Brain pericyte (primary cell): ENCODE measurements at regions not wholly inside any gene's neighbourhood (a gene's known extent, or its start where the extent isn't known, plus 50 kb on each side); places are given as distances from the start of the nearest gene placed in this dataset.
A peak's percentile ranks its signal among the peaks of the same experiment; 100 is the strongest.

ENCODE experiments used
- DNase-seq: peaks from one replicate; pipeline ENCODE4 v3.0.0-alpha.2; 2012; ENCODE audit warnings: low read depth, low spot score

DNA sequence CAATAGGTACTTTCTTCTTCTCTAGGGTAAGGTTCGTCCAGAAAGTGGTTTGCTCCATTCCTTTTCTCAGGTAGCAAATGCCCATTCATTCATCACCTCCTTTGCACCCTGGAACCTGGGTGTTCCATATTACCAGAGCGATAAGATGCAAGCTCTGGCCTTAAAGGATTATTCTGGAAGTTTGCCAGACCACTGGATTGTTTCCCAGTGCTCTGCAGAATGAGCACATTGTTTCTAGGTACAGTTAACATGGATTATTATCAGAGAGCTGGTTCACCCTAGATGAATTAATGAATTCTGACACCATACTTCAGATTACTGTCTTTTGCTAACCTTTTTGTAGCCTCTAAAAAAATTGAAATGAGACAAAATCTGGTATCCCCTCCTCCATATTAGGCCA is 170.9 kb upstream of the BMP4 start:
- no peak for DNase-seq

DNA sequence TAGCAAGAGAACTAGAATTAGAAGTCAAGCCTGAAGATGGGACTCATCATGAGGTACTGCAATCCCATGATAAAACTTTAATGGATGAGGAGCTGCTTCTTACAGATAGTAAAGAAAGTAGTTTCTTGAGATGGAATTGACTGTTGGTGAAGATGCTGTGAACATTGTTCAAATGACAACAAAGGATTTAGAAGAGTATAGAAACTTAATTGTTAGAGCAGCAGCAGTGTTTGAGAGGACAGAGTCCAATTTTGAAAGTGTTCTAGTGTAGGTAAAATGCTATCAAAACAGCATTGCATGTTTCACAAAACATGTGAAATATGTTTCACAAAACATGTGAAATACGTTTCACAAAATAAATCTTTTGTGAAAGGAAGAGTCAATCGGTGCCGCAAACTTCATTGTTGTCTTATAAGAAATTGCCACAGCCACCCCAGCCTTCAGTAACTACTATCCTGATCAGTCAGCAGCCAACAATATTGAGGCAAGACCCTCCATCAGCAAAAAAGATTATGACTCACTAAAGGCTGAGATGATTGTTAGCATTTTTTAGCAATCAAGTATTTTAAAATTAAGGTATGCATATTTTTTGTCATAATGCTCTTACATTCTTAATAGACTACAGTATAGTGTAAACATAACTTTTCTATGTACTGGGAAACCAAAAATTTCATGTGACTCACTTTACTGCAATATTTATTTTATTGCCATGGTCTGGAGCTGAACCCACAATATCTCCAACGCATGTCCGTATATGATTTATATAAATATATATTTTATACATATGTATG is 173.4 kb upstream of the BMP4 start:
- DNase-seq = no peak

DNA sequence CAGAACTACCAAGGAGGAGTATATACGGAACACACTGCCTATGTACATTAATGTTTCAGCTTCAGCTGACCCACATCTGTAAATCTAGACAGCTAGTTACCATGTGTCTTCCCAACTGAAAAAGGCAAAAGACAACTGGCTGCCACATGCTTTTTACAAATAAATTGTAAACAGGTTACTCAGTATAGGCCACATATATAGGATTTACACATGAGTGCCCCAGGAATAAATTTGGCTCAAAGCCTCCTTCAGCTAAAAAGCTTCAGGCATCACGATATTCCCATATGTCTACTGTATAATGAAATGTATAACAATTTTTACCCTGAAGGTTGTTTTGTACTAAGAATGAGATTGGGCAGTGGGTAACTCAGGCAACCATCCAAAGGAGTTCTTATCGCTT is 175.9 kb upstream of the BMP4 start:
- no peak for DNase-seq

DNA sequence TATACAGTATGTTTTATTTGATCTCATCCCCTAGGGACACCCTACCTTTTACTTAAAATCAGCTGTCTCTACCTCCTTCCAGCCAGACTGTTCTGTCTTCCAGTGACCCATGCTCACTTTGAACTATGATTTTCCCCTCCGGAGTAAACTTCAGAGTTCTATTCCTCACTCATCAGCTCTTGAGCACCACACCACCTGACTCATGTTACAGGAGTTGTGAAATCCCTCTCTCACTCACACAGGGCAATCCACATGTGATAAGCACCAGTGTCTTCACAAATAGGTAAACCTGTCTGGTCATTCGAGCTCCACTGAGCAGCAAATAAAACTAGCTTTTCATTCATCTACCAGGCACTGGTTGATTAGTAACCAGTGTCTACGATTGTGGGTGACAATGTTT is 177.3 kb upstream of the BMP4 start:
- DNase-seq = no peak

DNA sequence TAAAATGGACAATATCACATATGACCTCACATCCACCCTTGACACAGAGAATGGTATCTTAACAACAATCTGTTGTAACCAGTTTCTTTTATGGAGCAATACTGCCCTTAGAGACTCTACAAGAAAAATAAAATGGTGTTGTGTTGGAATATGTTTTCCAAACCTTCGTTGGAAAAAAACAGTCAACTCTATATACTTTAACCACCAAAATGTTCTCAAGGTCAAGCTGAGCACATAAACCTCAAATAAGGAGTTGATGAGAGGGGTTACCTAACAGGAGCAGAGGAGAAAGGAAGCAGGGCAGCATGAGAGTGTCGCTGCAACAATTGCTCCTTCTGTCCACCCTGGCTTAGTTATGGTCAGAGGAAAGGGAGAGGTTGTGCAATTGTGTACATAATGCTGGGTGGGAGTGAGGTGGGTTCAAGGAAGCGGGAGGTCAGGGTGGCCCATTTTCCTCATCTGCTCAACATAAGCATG is 179.2 kb upstream of the BMP4 start:
- DNase-seq = no peak

DNA sequence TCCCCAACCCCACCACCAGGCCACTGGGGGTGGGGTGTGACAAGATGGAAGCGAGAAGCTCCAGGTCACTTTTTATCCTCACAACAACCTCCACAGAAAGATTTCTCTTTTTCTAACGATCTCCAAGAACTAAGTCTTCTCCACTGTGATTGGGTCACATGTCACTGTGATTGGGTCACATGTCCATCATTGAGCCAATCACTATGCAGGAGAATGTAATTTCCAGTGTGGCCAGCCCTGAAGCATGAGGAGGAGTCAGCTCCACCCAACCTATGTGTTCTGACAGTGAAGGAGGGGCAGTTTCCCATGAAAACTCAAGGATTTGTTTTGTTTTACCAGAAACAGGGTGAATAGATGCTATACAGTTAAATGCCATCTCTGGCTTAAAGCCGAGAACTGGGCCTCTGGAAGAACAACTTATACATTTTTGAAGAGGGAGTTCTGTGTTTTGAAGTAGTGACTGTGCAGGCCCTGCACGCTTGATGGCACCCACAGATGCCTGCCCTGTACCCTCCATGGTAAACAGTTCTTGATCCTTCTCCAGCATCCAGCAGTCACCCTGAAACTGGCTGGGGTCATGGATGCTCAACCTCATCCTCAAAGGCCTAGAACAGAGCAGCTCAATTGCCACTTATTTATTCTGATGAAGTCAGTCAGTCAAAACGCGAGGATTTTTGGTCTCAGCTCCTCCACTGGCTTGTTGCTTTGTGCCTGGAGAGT is 180.4 kb upstream of the BMP4 start:
- no peak for DNase-seq

DNA sequence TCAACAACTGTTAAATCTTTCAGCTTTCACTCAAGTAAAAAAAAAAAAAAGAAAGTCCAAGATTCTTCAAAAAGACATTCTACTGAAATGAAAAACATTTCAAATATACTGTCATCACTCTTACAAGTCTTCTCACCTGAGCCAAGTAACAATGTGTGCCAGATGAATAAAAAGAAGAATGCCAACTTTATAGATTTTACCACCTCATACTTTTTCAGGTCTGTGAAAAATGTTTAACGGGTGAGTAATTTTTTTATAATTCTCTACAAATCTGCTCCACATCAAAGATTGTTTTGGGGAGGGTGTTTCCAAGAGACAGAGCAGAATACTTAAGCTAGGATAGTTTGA is 181.0 kb upstream of the BMP4 start:
- DNase-seq = no peak

DNA sequence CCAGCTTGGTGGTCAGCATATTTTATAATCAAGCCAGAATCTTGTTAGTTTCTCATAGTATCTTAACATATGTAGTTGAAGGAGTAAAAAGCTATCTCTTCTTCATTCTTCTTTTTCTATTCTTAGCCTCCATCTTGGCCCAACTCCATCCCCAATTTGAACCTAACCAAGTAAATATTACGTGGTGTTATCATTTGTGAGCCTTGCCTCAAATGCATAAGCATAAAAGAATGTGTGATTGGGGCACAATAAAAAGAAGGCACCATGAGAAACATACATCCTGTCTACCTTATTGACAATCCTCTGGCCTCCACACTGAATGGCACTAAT is 181.4 kb upstream of the BMP4 start:
- no peak for DNase-seq

DNA sequence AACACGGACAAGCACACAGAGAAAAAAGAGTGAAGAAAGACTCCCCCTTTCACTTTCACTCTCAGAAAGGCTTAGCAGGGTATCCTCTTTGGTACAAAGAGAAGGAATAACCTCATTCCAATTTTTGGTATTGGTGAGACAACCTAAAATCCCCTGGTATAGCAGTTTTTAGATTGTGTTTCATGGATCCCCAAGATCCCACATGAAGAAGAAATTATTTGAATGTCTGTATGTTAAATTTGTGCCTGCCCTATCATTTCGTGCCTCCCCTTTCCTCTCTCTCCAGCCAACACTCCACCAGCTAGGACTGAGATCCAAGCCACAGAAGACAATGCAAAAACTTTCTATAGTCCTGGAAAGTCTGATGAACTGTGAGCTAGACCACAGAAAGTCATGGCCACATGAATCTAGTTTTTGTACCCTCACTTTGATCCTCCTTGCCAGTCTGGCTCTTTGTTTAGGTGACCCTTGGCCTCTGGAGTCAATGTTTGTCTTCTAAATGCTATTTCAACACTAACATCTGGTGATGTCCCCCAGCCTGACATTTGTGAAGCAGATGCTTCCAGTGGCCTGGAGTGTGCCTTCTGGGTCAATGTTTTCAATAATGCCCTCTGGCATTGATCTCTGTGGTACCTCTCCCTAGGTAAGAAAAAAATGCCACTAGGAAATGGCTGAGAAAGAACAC is 181.9 kb upstream of the BMP4 start:
- no peak for DNase-seq

DNA sequence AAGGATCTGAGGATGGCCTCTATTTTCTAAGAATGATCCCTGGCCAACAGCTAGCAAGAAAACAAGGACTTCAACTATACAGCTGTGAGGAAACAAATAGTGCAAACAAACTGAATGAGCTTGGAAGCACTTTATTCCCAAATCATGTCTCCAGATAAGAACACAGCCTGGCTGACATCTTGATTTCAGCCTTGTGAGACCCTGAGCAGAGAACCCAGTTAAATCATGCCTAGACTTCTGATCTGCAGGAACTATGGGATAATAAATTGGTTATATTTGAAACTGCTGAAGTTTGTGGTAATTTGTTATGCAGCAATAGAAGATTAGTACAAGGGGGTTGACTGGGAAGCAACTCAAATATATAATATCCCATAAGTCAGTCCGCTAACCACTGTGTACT is 183.9 kb upstream of the BMP4 start:
- DNase-seq = no peak

DNA sequence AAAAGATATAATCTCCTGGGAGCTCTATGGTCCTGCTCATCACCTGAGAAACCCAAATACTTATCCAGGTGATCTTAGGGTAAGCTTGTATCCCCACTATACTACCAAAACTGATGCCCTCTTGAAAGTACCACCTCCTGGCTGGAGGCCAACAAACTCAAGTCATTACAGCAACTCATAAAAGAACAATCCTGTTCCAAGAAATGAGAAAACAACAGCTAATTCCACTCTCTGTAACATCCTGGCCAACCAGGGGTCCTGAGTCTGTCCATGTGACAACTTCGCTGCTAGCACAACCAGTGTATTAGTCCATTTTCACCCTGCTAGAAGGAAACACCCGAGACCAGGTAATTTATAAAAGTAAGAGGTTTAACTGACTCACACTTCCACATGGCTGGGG is 190.0 kb upstream of the BMP4 start:
- DNase-seq = no peak

DNA sequence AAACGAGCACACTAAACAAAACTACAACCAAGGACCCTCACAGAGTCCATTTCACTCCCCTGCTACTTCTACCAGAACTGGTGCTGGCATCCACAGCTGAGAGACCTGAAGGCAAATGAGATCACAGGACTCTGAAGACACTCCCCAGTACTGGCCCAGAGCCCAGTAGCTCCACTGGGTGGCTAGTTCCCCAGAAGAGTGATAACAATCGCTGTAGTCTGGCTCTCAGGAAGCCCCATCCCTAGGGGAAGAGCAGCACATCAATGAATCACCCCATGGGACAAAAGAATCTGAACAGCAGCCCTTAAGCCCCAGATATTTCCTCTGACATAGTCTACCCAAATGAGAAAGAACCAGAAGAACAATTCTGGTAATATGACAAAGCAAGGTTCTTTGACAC is 190.7 kb upstream of the BMP4 start:
- DNase-seq = peak; percentile 12

DNA sequence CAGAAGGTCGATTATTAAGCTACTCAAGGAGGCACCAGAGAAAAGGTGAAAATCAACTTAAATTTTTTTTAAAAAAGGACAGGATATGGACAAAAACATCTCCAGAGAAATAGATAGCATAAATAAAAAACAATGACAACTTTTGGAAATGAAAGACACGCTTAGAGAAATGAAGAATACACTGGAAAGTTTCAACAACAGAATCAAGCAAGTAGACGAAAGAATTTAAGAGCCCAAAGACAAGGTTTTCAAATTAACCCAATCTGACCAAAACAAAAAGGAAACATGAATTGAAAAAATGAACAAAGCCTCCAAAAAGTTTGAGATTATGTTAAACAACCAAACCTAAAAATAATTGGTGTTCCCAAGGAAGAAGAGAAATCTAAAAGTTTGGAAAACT is 191.1 kb upstream of the BMP4 start:
- DNase-seq = no peak

DNA sequence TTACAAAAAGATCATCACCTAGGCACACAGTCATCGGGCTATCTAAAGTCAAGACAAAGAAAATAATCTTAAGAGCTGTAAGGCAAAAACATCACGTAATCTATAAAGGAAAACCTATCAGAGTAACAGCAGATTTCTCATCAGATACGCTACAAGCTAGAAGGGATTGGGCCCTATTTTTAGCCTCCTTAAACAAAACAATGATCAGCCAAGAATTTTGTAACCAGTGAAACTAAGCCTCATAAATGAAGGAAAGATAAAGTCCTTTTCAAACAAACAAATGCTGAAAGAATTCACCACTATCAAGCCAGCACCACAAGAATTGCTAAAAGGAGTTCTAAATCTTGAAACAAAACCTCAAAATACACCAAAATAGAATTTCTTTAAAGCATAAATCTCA is 191.6 kb upstream of the BMP4 start:
- no peak for DNase-seq

DNA sequence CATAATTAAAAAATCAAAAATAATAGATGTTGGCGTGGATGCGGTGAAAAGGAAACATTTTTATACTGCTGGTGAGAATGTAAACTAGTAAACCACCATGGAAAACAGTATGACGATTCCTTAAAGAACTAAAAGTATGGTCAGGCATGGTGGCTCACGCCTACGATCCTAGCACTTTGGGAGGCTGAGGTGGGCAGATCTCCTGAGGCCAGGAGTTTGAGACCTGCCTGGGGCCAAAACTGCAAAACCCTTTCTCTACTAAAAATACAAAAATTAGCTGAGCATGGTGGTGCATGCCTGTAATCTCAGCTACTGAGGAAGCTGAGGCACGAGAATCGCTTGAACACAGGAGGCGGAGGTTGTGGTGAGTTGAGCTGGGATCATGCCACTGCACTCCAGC is 195.7 kb upstream of the BMP4 start:
- DNase-seq = no peak

DNA sequence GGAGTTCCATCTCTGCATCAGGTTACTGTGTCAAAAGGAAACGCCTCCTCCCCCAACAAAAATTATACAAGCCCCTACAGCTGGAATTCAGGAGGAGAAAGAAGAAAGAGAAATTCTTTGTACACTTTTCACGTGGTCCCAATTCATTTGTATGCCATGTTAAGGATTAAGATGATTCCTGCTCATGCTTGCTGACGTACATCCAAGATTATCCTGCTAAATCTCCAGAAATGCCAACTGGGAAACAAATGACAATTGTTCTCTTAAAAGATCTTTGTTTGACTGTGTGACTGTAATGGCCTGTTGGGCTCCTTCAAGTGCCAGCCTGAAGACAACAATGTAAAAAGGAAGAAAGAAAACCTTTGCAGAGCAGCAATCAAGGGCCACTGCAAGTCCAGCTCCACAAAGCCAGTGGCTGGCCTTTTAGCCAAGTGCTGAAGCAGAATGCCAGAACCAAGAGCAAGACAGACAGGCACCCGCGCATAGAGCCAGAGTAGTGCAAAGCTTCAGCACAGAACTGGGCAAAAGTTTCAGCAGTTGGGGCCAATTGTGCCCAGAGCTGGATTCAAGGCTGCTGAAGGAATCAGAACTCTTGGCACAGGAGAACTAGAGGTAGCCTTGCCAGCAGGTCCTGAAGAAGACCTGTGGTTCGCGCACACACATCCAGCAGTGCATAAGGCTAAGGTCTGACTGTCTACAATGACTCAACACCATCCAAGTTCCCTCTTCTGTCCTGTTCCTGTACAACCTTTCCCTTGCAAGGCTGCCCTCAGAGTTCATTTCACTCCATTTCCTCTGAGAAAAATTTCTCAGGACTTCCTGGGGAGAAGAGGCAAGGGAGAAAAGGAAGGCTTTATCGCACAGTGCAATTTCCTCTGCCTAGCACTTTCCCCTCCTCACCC is 209.7 kb upstream of the BMP4 start:
- DNase-seq = no peak

DNA sequence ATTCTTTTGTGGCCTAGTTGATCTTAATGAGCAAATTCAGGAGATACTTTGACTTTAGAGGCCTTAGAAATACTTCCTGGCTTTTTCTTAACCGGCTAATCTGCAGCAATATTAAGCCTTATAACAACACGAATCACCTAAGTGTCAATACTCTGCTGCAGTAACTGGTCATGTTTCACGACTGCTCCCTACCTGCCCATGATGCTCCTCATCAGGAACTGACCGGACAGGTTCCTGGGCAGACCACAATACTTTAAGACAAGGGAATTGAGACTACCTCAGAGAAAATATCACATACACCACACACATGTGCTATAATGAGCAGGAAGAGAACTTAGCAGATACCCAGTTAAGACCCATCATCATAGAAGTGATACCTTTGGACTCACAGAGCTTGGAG is 211.9 kb upstream of the BMP4 start:
- DNase-seq = no peak

DNA sequence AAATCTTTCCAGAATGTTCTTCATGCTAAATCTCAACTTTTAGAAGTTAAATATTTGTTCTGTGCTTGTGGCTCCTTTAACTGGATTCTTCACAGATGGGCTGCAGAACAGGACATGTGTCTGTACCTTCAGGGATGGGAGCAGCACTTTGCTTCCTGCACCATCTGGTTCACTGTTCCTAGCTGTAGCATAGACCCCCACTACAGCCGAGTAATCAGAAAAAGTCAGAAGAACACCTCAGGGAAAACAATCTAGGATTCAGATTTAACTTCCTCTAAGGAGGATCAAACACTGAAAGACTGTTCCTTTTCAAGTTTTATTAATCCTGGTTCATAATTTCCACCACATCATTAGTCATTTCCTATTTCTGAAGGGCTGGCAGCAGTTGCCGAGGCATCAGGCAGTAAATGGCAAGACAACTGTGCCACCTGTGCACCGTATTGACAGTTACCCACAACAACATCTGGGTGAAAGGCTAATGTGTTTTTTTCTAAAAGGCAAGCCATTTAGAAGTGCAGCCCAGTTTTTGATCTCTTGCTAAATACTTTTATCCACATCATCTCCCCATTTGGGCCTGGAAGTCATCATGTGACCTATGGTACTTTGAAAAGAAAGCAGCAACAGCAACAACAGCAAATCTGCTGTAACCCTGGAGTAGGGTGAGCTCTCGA is 212.8 kb upstream of the BMP4 start:
- DNase-seq = no peak

DNA sequence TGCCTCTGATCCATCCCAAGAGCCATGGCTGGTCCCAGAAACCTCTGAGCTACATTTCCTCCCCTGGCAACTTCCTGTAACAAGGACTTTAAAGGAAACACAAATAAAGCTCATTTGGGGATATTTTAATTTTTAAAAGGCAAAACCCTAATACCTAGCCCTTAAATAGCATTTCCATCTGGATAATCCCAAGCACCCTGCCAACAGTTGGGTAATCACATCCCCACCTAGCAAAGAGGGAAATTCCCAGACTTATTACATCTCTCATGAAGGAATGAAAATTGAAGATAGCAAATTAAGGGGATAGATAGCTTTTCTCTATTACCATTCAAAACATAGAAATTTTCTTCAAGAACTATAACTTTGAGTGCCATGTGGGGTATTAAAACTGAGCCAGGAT is 213.7 kb upstream of the BMP4 start:
- DNase-seq = no peak

DNA sequence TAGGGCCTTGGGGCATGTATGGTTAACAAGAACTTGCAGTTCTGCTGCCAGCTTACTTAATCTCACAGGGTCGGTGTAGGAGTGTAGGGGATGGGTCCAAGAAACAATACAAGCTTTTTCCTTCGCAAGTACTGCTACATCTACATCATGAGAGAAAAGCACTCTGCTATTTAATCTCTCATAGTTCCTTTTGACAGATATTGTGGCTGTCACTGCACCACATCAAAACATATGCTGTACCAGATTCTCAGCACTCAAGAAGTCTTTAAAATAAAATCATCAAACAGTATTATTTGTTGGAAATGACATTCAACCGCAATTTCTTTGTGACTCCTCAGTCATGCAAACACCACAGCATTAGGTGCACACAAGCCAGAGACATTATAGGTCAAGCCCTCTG is 215.5 kb upstream of the BMP4 start:
- DNase-seq = no peak

DNA sequence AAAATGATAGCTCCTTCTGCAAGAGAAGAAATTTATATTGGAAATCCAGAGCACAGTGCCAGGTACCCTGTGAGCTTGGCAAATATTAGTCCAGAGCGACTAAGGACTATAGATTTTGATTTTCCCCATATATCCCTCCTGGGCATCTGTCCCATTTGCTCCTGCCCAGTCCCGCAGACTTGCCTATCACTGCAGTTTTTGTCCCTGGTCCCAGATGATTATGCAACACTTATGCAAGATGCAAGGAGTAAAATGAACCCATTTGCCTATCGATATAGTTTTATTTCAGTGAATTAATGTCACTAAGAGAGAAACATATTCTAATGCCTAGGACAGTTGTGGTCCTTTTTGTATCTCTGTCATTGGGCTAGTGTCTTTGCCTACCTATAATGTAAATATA is 215.9 kb upstream of the BMP4 start:
- DNase-seq = no peak
